ENCODE measurements at regions not wholly inside any gene's neighbourhood (a gene's known extent, or its start where the extent isn't known, plus 50 kb on each side); places are given as distances from the start of the nearest gene placed in this dataset.

- Histone ChIP-seq H3K79me1 (ENCODE audit: insufficient read depth, low read depth, low read length, poor library complexity, severe bottlenecking) (no peaks in the 10 kb centered on the region), H3K27me3 (ENCODE audit: insufficient read depth, low read length) (no peaks in the 10 kb centered on the region), H3K23me2 (ENCODE audit: insufficient read length, low read depth, low read length, poor library complexity, severe bottlenecking) (no peaks in the 10 kb centered on the region), H3K56ac (ENCODE audit: insufficient read length, low read depth, low read length) (no peak overlapping the region), H3K79me2 (ENCODE audit: insufficient read depth, low read length) (no peaks in the 10 kb centered on the region), H2AFZ (ENCODE audit: low read length) (no peak overlapping the region), H4K91ac (ENCODE audit: insufficient read length, low read depth, low read length) (no peak overlapping the region), H3K4ac (ENCODE audit: low read depth, low read length) (no peak overlapping the region), H3T11ph (ENCODE audit: low read length) (no peak overlapping the region), H2BK12ac (ENCODE audit: insufficient read length, low read depth, low read length) (no peak overlapping the region), H2BK20ac (ENCODE audit: low read depth, low read length, poor library complexity, severe bottlenecking) (no peak overlapping the region), H2BK5ac (ENCODE audit: insufficient read length, low read length) (no peak overlapping the region), H2BK120ac (ENCODE audit: low read depth, low read length, poor library complexity, severe bottlenecking) (no peak overlapping the region), H3K4me1 (ENCODE audit: insufficient read depth, low read length) (no peaks in the 10 kb centered on the region), H2AK5ac (ENCODE audit: insufficient read length, low read length) (no peak overlapping the region), H4K5ac (ENCODE audit: insufficient read length, low read depth, low read length) (no peak overlapping the region), H3K9ac (ENCODE audit: extremely low read depth, insufficient read length, low read length) (no peak overlapping the region), H3K4me2 (ENCODE audit: insufficient read depth, insufficient read length, low read length) (no peak overlapping the region), H4K20me1 (ENCODE audit: control insufficient read depth, insufficient read depth, insufficient read length) (no peaks in the 10 kb centered on the region), H3K23ac (ENCODE audit: insufficient read length, low read depth, low read length) (no peak overlapping the region), H3K14ac (ENCODE audit: insufficient read depth, low read length) (no peak overlapping the region), H3K18ac (ENCODE audit: insufficient read length, low read depth, low read length) (no peak overlapping the region), H3K27ac (ENCODE audit: insufficient read length, low read depth, low read length) (no peak overlapping the region), H3K9me3 (ENCODE audit: control insufficient read depth, low read depth, low read length) (no peaks in the 10 kb centered on the region), H2BK15ac (ENCODE audit: low read depth, low read length) (no peak overlapping the region), H4K8ac (replicated peaks; ENCODE audit: insufficient read length, low read depth, low read length) (no peak overlapping the region)
- Mint-ChIP-seq H3K4me1 (0 out of 4 replicates have a peak, but pooled peaks cover 0 to 4% of the 10 kb centered on the region in 2 experiments), H3K4me3 (no peak overlapping the region), H3K27ac (no peak overlapping the region), H3K9me3 (no peaks in the 10 kb centered on the region), H3K36me3 (ENCODE audit: insufficient read depth in 1 of 3, low read depth in 3 of 3) (no peaks in the 10 kb centered on the region), H3K27me3 (ENCODE audit: low read depth) (no peaks in the 10 kb centered on the region)
- no peak for DNase-seq
- no peak for TF ChIP-seq CTCF (conservative IDR thresholded peaks at IDR 0.05)
- no CpG with 5 or more reads among the region's 3 CpGs for WGBS (ENCODE audit: extremely low coverage, insufficient read length, low lambda C conversion rate)
Measured at GRCh38 chr7:116447966-116448839, 51.3 kb upstream of the CAV2 start.

All from H9 (cell line).